ENCODE measurements at regions not wholly inside any gene's neighbourhood (a gene's known extent, or its start where the extent isn't known, plus 50 kb on each side); places are given as distances from the start of the nearest gene placed in this dataset.

- TF ChIP-seq CTCF (conservative IDR thresholded peaks at IDR 0.05; ENCODE audit: low read depth, low read length), result no peak
- DNase-seq (ENCODE audit: low read depth), result no peak
- no peak overlapping the region for H3K4me3 ChIP-seq (ENCODE audit: low read length)
Observed at GRCh38 chr2:217705461-217705860, 297.3 kb downstream of the TNS1 start.

- H3K4me3 ChIP-seq (ENCODE audit: low read length), result no peak overlapping the region
- DNase-seq (ENCODE audit: low read depth), result no peak
- no peak for TF ChIP-seq CTCF (conservative IDR thresholded peaks at IDR 0.05; ENCODE audit: low read depth, low read length)
Observed at GRCh38 chr2:217703999-217704398, 298.8 kb downstream of the TNS1 start.

GRCh38 chr2:217703102-217703501 is 299.7 kb downstream of the TNS1 start:
- no peak overlapping the region for H3K4me3 ChIP-seq (ENCODE audit: low read length)
- no peak for TF ChIP-seq CTCF (conservative IDR thresholded peaks at IDR 0.05; ENCODE audit: low read depth, low read length)
- no peak for DNase-seq (ENCODE audit: low read depth)

- no peak for TF ChIP-seq CTCF (conservative IDR thresholded peaks at IDR 0.05; ENCODE audit: low read depth, low read length)
- no peak for DNase-seq (ENCODE audit: low read depth)
- H3K4me3 ChIP-seq (ENCODE audit: low read length), result no peak overlapping the region
Observed at GRCh38 chr2:217701622-217702021, 301.2 kb downstream of the TNS1 start.

GRCh38 chr2:217698691-217699090 is 304.1 kb downstream of the TNS1 start:
- TF ChIP-seq CTCF (conservative IDR thresholded peaks at IDR 0.05; ENCODE audit: low read depth, low read length), result no peak
- no peak for DNase-seq (ENCODE audit: low read depth)
- H3K4me3 ChIP-seq (ENCODE audit: low read length), result no peak overlapping the region

- DNase-seq (ENCODE audit: low read depth), result no peak
- no peak for TF ChIP-seq CTCF (conservative IDR thresholded peaks at IDR 0.05; ENCODE audit: low read depth, low read length)
- H3K4me3 ChIP-seq (ENCODE audit: low read length), result no peak overlapping the region
Observed at GRCh38 chr2:217695033-217695520, 307.7 kb downstream of the TNS1 start.

- TF ChIP-seq CTCF (conservative IDR thresholded peaks at IDR 0.05; ENCODE audit: low read depth, low read length), result no peak
- no peak overlapping the region for H3K4me3 ChIP-seq (ENCODE audit: low read length)
- DNase-seq (ENCODE audit: low read depth), result no peak
Observed at GRCh38 chr2:217694291-217694690, 308.5 kb downstream of the TNS1 start.

Measured in retinal pigment epithelial cell (primary cell).